ENCODE measurements at regions not wholly inside any gene's neighbourhood (a gene's known extent, or its start where the extent isn't known, plus 50 kb on each side); places are given as distances from the start of the nearest gene placed in this dataset.
"Not testable (repeated sequence)": the region's sequence is repeated elsewhere in the genome, so short reads cannot be mapped to it uniquely, and the experiment has no call there.

DNA sequence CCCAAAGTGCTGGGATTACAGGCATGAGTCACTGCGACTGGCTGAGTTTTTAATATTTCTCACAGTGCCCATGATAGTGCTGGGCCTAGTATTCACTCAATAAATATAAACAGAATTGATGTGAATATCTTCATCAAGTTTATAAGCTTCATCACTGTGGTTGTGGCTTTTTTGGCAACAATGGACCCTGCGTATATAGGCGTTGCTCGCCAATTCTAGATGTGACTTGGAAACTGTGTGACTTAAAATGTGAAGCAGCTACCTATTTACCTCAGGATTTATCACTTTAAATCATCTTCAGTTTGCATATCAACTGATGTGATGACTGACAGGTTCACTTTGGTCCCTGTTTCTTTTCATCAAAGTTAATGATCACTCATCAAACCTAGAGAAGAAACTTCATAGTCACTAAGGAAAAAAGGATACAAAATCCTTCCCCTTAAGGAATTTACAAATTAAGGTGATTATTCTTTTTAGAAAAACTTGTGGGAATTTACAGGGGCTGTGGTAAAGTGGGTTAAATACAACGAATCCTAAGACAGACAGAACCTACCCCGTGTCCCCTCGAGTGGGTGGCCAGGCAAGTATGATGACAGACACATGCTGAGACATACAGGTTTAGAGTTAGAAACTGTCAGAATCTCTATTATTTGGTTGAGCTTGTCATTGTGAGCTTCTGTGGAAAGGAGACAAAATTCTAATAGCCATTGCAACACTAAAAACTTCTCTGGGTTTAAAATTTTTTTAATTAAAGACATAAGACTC, 101.3 kb downstream of the AKAP11 start:
- no peak for DNase-seq (ENCODE audit: low spot score)

DNA sequence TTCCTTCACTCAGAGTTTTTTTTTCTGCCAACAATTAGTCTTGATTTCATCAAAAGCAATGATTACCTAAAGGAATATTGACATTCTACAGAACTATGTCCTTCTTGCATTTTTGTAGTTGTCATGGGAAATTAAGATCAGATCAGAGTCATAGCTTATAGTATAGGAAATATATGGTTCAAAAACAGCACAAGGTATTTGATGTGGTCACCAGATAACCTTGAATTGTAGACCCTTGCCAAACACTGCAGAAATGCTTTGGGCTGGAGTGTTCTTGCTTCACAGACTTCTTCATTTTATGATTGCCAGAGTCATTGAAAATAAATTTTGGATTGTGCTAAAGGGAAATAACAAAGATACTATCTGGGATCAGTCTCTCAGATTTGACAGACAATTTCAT, 103.7 kb downstream of the AKAP11 start:
- no peak for DNase-seq (ENCODE audit: low spot score)

DNA sequence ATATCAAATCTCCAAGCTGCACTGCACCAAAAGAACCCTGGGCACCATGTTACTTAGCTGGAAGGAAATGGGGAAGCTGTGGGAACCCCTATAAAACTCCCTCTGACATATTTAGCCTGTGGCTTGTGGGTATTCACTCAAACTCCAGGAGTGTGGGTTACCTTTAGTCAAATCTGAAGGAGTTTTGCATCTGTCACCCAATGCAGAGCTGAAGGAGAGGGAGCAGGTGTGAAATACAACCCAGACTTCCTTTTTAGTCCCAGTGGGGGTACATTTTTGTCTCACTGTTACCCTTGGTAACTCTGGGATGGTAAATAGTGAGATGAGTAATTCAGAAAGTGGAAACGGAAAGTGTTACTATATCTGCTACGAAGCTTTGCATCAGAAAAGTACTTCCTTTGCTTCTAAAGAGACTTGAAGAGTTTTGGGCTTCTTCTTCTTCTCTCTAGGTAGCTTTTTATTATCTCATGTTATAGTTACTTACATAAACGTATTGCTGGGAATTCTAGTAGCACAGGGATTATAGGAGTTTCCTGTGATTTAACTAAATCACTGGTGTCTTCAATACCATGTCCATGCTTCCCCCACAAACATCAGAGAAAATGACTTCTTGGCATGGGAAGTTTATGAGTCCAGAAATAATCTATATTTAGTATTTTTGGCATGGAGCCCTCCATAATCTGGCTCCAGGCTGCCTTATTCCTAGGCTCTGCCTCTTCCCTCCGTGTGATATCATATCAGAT, 105.9 kb downstream of the AKAP11 start:
- DNase-seq (ENCODE audit: low spot score): no peak

DNA sequence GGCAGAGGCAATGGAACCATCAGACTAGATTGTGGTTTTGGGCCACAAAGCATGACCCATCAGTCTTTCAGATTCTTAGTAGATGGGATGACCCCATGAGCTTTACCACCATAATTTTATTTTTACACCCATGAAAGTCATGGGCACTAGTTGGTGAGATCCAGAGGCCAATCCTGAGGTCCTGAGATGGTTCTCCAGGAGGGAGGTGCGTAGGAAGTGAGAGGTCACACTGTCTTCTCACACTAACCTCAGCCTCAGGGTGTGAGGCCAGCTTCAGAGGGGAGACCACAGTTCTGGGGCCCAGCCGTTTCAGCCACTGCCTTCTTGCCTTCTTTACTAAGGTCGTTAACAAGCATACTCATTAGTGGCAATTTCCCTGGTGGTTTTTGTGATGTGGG, 106.4 kb downstream of the AKAP11 start:
- no peak for DNase-seq (ENCODE audit: low spot score)

DNA sequence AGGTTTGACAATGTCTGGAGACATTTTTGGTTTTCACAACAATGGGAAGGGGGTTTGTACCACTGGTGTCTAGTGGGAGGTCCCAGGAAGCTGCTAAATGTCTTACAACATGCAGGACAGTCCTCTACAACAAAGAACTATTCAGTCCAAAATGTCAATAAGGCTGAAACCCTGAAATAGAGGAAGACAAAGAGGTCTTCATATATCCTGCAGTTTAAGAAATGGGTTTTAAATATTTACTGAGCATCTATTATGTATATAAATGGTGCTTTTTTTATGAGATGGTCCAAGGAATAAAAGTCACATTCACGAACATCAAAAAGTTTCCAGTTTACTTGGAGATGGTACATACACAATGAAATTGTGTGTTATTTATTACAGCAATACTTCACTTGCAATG, 107.3 kb downstream of the AKAP11 start:
- no peak for DNase-seq (ENCODE audit: low spot score)

DNA sequence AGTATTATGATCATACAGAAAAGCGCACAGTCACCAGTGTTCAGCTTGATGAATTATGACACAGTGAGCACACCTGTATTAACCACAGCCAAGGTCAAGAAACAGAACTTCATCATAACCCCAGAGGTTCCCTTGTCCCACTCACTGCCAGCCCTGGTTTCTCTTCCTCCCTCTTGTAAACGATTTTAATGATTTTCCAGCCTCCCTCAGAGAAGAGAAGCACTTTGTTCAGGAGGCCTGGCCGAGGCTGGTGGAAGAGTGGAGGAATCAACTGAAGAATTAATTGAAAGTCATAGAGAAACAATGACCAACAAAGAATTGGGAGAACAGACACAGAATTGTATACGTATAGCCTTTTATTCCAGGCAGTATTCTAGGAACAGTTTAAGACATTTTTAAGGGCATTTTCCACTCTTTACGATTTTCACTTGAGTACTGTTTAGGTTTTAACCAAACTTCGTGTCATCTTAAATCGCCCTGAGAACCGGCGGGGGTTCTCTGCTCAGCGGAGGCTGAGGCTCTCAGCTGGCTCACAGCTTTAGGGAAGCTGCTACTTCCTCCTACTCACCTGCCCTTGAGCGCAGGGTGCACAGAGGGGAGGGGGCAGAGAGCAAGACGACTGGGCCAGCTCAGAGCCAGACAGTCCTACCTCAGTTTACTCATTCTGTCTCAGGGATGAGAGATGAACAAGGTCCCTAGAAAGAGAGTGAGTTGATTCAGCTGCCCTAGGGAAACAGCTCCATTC, 108.6 kb downstream of the AKAP11 start:
- no peak for DNase-seq (ENCODE audit: low spot score)

DNA sequence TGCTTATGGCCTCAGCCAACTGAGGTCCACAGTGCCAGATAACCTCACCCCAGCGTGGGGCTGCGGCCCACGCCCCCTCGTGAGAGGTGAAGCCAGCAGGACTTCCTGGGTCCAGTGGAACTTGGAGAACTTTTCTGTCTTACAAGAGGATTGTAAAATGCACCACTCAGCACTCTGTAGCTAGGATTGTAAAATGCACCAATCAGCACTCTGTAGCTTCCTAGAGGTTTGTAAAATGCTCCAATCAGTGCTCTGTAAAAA, 109.1 kb downstream of the AKAP11 start:
- DNase-seq (ENCODE audit: low spot score): no peak

DNA sequence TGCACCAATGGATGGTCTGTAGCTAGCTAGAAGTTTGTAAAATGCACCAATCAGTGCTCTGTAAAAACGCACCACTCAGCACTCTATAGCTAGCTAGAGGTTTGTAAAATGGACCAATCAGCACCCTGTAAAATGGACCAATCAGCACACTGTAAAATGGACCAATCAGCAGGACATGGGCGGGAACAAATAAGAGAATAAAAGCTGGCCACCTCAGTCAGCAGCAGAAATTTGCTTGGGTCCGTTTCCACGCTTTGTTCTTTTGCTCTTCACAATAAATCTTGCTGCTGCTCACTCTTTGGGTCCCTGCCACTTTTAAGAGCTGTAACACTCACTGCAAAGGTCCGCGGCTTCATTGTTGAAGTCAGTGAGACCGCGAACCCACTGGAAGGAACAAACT, 109.5 kb downstream of the AKAP11 start:
- DNase-seq (ENCODE audit: low spot score): not testable (repeated sequence)

DNA sequence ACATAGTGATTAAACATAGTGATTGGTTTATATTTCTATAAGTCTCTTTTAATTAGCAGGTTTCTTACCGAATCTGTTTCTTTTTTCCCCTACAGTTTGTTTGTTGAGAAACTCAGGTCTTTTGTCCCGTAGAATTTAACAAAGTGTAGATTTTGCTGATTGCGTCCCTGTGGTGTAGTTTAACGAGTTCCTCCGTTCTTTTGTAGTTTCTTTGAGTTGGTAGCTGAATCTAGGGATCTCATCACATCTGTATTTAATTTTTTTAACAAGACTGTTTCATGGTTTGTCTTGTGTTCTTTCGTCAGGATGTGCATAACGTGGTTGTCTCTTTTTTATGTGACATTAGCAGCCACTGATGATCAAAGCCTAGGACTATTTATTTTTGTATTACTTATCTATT, 111.1 kb downstream of the AKAP11 start:
- no peak for DNase-seq (ENCODE audit: low spot score)

DNA sequence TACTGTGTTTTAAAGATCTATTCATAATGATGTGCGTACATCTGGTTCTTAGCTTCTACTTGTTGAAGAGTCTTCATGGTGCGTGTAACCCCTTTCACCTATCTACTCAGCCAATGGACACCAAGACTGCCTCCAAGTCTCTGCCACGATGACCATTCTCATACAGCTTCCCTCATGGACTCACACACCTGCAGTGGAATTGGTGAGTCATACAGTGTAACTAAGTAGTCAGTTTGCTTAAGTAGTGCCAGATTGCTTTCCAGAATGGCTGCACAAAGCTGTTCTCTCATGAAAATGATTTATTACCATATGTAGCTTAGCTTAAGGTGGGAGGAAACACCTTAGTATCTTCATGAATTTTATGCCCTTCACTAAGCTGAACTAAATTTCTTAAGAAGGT, 112.3 kb downstream of the AKAP11 start:
- DNase-seq (ENCODE audit: low spot score): no peak

DNA sequence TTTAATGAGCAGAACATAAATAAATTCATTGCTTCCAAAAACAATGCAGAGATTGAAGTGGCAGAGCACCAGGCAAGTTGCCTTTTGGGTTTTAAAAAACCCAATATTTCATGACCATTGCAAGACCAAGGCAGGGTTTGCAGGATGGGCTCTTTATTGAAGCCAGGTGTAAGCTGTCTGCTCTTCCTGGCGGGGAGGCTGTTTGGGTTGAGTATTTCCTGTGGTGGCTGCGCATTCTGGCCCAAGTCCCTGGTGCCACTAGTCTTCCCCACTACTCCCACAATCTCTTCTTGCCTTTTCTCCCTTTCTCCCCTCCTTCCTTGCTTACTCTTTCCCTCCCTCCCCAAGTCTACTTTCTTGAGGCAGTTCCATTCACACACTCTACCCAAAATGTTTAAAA, 116.4 kb downstream of the AKAP11 start:
- DNase-seq (ENCODE audit: low spot score): no peak

DNA sequence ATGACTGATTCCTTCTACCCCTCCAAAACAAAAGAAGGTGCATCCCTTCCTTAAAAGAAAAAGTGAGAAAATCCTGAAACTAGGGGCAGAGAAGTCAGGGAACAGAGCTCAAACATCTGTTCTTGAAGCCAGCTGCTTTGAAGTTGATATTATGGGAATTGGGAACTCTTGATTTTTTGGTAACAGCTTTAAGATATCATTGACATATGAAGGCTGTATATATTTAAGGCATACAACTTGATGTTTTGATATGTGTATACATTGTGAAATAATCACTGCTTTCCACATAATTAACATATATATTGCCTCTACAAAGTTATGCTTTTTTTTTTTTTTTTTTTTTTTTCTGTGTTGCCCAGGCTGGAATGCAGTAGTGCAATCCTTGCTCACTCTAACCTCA, 117.1 kb downstream of the AKAP11 start:
- no peak for DNase-seq (ENCODE audit: low spot score)

DNA sequence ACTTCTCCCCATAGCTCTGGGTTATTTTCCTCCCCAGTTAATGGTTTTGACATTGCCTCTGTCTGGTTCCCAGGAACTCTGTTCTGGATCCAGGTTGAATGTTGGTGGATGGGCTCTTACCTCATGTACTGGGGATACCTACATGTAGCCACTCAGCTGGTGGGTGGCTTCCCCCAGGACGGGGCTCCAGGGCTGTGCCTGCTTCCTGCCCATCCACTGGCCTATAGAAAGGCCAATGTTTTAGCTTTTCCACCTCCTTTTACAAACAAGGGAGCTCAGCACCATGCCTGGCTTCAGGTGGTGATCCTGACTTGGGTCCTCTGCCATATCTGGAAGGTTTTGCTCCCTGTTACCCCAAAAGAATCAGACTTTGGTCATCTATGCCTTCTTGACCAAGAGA, 120.2 kb downstream of the AKAP11 start:
- no peak for DNase-seq (ENCODE audit: low spot score)

DNA sequence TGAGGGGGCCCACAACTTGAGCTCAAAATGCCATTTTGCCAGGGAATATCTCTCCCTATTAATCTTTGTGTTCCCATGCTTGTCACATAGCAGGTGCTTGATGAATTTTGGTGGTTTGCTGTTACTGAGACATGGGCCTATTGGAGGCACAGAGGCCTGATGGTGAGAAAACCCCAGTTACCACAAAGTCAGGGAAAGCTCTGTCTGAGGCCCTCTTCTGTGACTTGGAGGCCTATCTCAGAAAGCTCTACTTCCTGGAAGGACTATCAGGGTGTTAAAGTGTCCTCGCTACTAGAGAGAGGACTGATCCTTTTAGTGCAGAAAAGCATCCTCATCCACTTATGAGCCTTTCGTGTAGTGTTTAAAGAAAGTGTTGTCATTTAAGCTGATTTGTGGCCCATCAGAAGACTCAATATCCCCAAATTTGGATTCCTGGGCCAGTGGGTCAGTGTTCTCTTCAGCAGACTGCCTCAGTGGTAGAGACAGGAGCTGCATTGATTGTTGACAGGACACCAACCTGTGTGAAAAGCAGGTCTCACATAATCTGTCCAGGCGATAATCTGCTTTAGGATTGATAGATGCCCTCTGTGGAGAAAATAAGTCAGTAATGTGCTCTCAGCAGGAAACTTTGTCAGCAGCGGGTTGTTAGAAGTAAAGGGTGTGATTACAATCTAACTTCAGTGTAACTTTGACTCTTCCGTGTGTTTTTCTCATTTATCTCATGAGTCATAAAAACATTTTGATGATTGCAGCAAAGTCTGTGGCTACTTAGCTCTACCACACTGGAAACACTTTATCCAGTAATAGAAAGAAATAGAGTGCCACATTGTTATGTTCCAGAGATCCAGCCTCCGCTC, 121.0 kb downstream of the AKAP11 start:
- DNase-seq (ENCODE audit: low spot score): no peak

DNA sequence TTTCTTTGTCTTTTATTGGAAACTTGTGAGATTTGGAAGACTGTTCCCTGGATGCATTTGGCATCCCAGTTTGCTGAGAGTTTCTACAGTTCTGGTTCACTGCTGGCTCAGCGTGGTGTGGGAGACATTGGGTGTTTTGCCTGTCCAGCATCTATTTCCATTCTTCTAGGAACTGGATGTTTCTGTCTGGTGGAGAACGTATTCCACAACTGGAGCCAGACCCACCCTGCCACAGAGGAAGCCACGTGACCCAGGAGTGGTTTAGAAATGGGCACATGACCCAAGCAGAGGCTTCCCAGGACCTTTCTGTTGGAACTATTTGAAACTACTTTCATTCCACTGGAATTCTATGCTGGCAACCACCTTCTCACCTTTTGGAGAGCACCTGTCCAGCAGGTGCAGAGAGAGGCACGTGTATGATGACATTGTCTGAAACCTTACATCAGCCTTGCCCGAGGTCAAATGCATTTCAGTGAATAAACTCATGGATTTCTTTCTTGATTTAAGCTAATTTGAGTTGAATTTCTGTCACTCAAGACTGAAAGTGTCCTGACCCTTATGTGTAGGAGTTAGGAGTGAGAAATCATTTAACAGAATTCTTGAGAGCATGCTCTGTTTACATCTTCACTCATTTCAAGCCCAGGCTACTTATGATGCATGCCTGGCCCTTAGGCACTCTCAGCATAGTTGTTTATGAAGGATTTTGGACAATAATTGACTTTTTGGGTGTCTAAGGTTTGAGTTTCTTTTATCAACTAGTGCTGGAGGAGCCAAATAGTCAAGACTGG, 121.8 kb downstream of the AKAP11 start:
- no peak for DNase-seq (ENCODE audit: low spot score)

DNA sequence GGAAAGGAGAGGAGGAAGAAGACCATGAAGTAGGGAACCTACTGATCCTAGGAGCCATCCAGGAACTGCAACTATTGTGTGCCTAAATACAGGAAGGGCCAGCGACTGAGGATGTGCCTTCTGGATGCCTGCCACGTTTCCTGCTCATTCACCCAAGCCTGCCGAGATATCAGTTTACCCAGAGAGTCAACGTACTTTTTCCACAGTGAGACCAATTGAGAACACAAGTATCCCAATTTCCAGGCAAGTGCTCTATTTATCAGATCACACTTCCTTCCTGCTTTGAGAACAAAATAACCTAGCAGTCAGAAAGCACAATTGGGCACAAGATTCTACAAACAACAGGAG, 122.4 kb downstream of the AKAP11 start:
- DNase-seq (ENCODE audit: low spot score): no peak

DNA sequence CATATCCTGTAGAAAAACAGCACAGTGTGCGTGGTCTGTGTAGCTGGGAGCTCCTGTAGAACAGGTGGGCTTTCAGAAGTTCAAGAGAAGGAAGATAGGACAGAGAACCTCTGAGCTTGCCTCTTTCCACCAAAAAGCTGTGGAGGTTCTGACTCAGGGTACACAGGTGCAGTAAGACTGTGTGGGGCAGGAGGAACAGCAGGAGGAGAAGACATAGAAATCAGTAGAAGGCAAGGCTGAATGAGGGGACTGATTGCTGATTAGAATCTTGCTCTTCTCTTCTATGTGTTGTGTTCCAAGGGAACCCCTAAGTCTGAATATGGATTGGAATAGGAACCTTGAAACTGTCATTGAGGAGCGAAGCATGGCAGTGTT, 122.7 kb downstream of the AKAP11 start:
- no peak for DNase-seq (ENCODE audit: low spot score)

DNA sequence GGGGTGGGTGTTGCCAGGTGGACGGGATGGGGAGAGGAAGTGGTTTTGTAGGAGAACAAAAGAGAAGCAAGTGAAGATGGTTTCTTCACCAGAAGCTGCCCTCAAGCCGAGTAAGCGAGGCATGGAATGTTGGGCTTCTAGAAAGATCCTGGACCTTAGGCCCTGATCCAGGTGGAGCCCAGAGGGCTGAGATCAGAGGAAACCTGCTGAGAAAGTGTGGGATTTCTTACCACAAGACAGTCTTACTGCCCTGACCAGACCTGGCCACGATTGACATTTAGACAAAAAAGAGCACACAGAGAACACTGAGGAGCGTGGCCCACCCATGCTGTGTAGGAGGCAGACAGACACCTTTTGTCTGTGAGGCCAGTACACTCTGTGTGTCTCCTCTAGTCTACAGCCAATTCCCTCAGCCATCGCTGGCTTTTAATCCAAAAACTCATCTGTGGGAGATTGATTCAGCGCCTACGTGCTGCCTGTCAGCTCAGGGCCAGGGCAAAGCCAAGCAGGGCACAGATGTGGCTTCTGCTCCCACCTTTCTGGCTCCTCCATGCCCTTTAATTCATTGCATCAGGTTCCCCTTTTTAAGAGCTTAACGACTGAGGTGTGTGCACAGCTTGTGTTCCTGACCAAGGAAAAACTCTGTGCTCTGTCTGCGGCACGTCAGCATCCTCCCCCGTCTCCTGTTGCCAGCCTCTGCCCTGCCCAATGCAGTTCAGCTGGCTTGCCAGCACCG, 123.3 kb downstream of the AKAP11 start:
- DNase-seq (ENCODE audit: low spot score): no peak

DNA sequence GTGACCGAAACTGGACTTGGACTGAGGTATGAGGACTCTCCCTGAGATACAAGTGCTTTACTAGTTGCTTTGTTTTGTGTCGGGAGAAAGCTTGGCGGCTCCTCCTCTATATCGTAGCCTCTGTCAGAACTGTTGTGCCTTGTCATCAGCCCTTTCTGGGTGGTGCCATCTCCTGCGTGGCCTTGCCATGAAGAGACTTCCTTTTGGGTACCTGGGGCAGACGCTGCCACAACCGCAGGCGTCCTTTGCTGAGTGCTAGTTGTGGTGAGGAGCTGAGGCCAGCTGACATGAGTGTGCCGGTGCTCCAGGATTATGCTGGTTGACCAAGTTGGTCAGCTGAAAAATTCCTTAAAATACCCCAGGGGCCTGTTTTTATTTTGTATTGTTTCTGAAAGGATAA, 124.5 kb downstream of the AKAP11 start:
- DNase-seq (ENCODE audit: low spot score): no peak

DNA sequence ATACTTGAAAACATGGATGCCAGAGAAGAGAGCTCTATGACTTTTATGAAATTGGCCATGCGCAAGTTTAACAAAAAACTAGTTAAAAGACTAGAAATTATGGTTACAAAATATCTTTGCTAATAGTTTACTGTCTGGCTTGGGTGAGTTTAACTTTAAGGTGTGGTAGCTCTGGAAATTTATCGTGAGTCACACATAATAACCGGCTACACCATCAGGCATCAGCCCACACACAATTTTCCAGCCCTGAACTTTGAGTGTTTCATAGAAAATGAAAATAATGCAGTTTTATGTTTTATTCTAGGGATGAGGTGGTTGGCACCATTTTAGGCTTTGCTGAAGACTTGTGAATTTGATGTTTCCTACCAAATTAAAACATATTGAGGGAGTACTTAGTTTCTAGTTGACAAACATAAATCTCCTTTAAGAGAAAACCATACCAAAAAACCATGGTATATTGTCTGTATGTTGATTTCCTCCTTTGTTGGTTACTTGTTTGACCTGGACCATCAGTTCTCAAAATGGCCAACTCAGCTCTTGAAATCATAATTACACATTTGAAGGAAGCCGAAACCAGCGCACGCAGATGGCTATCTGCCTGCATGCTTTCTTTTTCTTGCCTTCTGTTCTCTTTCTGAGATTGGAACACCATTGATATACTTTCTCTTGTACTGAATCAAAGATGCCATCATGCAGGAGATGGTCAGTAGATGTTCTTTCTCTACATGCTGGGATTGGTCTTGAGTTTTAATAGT, 125.1 kb downstream of the AKAP11 start:
- DNase-seq (ENCODE audit: low spot score): no peak
